ENCODE measurements at regions not wholly inside any gene's neighbourhood (a gene's known extent, or its start where the extent isn't known, plus 50 kb on each side); places are given as distances from the start of the nearest gene placed in this dataset.

DNA sequence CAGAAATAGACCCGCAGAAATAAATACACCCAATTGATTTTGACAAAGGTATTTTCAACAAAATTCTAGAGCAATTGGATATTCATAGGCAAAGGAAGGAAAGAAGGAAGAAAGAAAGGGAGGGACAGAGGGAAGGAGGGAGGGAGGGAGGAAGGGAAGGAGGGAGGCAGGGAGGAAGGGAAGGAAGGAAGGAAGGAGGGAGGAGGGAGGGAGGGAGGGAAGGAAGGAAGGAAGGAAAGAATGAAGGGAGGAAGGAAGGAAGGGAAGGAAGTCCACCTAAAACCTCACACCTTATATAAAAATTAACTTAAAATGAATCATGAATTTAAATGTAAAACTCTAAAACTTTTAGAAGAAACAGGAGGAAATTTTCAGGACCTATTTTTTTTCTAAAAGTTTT is 94.2 kb upstream of the USP47 start:
- H3K4me3 ChIP-seq (ENCODE audit: low read depth, low read length), result no peak overlapping the region
- TF ChIP-seq, protein P1, sequence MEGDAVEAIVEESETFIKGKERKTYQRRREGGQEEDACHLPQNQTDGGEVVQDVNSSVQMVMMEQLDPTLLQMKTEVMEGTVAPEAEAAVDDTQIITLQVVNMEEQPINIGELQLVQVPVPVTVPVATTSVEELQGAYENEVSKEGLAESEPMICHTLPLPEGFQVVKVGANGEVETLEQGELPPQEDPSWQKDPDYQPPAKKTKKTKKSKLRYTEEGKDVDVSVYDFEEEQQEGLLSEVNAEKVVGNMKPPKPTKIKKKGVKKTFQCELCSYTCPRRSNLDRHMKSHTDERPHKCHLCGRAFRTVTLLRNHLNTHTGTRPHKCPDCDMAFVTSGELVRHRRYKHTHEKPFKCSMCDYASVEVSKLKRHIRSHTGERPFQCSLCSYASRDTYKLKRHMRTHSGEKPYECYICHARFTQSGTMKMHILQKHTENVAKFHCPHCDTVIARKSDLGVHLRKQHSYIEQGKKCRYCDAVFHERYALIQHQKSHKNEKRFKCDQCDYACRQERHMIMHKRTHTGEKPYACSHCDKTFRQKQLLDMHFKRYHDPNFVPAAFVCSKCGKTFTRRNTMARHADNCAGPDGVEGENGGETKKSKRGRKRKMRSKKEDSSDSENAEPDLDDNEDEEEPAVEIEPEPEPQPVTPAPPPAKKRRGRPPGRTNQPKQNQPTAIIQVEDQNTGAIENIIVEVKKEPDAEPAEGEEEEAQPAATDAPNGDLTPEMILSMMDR (IDR thresholded peaks at IDR 0.05; ENCODE audit: insufficient read depth, low read length), result no peak
- DNase-seq (ENCODE audit: low read depth), result no peak

DNA sequence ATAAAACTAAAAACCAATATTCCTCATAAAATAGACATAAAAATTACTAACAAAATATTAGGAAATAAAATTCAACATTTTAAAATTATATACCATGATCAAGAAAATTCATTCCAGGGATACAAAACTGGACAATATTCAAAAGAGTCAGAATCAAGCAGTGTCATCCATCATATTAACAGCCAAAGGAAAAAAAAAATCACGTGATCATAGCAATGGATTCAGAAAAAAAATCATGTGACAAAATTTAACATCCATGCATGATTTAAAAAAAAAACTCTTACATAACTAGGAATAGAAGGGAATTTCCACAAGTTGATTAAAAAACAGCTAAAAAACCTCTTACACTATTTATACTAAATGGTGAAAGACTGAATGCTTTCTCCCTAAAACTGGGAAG is 95.3 kb upstream of the USP47 start:
- no peak overlapping the region for H3K4me3 ChIP-seq (ENCODE audit: low read depth, low read length)
- no peak for DNase-seq (ENCODE audit: low read depth)
- TF ChIP-seq, protein P1 (IDR thresholded peaks at IDR 0.05; ENCODE audit: insufficient read depth, low read length), result no peak

DNA sequence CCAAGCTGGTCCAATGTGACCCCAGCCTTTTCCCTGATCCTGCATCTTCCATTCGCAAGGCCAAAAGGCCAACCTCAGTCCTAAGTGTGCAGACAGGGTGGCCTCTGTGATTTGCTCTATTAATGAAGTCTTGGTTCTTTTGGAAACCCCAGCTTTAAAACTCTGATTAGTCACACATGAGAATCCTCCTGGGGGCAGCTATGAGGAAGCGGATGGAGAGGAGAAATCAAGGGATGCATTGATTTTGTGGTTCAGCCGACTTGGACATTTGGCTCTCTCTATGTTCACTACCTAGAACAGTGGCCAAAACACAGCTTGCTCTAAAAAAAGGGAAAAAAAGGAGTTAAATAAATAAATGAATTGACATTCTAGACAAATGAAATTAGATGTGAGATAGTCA is 98.6 kb upstream of the USP47 start:
- DNase-seq (ENCODE audit: low read depth), result no peak
- TF ChIP-seq, protein P1 (IDR thresholded peaks at IDR 0.05; ENCODE audit: insufficient read depth, low read length), result no peak
- no peak overlapping the region for H3K4me3 ChIP-seq (ENCODE audit: low read depth, low read length)

DNA sequence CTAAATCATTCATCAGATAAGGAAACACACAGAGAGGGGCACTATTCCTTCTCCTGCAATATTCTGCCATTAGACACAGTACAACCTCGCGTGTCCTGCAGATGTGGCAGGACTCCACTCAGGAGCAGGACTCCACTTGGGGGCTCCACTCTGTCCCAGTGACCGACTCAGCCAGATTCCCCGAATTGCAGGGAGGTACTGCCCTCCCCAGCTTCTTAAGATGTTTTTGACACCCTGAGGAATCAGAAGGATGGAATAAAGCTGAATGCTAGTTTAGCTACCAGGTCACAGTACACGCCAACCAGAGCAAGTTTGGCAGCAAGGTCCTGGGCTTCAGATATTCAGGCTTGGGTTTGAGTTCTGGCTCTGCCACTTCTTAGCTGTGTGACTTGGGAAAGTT is 99.3 kb upstream of the USP47 start:
- no peak for DNase-seq (ENCODE audit: low read depth)
- TF ChIP-seq, protein P1 (IDR thresholded peaks at IDR 0.05; ENCODE audit: insufficient read depth, low read length), result no peak
- no peak overlapping the region for H3K4me3 ChIP-seq (ENCODE audit: low read depth, low read length)

DNA sequence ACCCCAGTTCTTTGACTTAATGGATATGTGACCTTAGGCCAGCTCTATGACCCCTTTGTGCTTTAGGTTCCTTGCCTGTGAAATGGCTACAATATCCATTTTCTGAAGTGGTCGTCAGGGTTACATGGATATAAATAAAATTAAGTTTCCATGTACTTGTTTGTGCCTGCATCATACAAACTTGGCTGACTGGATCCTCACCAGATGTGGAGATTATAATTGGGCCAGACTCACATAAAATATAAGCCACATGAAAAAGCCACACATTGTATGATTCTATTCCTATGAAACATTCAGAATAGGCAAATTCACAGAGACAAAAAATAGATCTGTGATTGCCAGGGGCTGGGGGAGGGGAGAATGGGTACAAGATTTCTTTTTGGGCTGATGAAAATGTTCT is 100.9 kb upstream of the USP47 start:
- H3K4me3 ChIP-seq (ENCODE audit: low read depth, low read length), result no peak overlapping the region
- DNase-seq (ENCODE audit: low read depth), result no peak
- TF ChIP-seq, protein P1 (IDR thresholded peaks at IDR 0.05; ENCODE audit: insufficient read depth, low read length), result no peak

DNA sequence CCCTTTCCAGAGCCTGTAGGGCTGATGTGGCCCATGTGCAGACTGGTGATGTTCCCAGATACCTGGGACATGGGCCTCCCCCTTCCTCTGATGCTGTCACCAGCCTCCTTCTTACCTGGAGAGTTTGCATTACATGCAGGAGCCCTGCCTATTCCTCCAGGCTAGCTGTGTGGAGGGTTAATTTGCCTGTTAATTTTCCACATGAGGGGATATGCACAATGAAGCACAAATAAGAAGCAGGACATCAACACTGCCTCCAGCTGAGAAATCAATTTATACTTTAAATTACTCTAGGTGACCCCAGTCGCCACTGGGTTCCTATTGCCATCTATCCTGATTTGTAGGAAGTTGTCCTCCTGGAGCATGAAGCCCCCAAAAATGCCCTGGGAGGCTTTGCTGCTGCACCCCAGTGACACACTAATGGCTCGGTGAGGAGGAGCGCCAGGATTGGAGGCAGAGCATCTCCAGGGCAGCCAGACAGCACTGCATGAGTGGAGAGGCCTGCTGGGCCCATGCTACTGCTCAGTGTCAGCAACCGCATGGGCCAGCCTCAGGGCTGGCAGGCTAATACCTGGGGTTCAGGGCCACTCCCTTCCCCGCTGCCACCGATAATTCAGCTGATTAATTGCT is 101.6 kb upstream of the USP47 start:
- TF ChIP-seq, protein P1 (IDR thresholded peaks at IDR 0.05; ENCODE audit: insufficient read depth, low read length), result no peak
- no peak for DNase-seq (ENCODE audit: low read depth)
- H3K4me3 ChIP-seq (ENCODE audit: low read depth, low read length), result no peak overlapping the region

DNA sequence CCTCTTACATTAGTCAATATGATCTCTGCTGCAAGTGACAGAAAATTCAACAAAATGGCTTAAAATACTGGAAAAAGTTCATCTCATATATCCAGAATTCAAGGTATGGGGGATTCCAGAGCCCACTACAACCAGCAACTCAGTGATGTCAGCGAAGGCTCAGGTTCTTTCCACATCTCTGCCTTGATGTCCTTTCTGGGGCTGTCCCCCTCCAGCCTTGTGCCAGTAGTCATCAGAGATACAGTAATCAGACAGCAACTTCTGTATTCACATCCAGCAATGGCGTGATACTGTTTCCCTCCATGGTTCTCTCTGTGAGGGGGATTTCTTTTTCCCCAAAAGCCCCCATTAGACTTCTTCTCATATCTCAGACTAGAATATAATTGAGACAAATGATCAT is 103.4 kb upstream of the USP47 start:
- DNase-seq (ENCODE audit: low read depth), result no peak
- TF ChIP-seq, protein P1 (IDR thresholded peaks at IDR 0.05; ENCODE audit: insufficient read depth, low read length), result no peak
- H3K4me3 ChIP-seq (ENCODE audit: low read depth, low read length), result no peak overlapping the region
